Endothelial cell (in vitro differentiated cells): ENCODE measurements at regions not wholly inside any gene's neighbourhood (a gene's known extent, or its start where the extent isn't known, plus 50 kb on each side); places are given as distances from the start of the nearest gene placed in this dataset.

Experiments
- DNase-seq: peaks from one replicate; pipeline ENCODE4 v3.0.0; 2021; ENCODE audit warnings: low spot score
- H3K27ac Mint-ChIP-seq: one replicate; pipeline ENCODE4 v1.8.0; 2021; ENCODE audit warnings: mixed read lengths, inconsistent platforms; ENCODE audit not compliant: unreplicated experiment
- H3K27me3 Mint-ChIP-seq: one replicate; pipeline ENCODE4 v1.8.0; 2021; ENCODE audit warnings: mild to moderate bottlenecking, moderate library complexity, mixed read lengths, inconsistent platforms; ENCODE audit not compliant: unreplicated experiment
- H3K36me3 Mint-ChIP-seq: one replicate; pipeline ENCODE4 v1.8.0; 2021; ENCODE audit warnings: mild to moderate bottlenecking, low read depth, mixed read lengths, inconsistent platforms; ENCODE audit not compliant: unreplicated experiment
- H3K4me1 Mint-ChIP-seq: one replicate; pipeline ENCODE4 v1.8.0; 2021; ENCODE audit warnings: mild to moderate bottlenecking, mixed read lengths, inconsistent platforms; ENCODE audit not compliant: unreplicated experiment
- H3K4me3 Mint-ChIP-seq: one replicate; pipeline ENCODE4 v1.8.0; 2021; ENCODE audit warnings: mild to moderate bottlenecking, mixed read lengths, inconsistent platforms; ENCODE audit not compliant: unreplicated experiment
- H3K9me3 Mint-ChIP-seq: one replicate; pipeline ENCODE4 v1.8.0; 2021; ENCODE audit warnings: mixed read lengths, inconsistent platforms; ENCODE audit not compliant: unreplicated experiment
- TF ChIP-seq, protein P1 (sequence below): fragments of 200-600 bp; sonication (generic); IDR thresholded peaks from one replicate; pipeline ENCODE4 v1.5.0; 2021; ENCODE audit warnings: antibody characterized with exemption; ENCODE audit not compliant: unreplicated experiment

GRCh38 chr6:103995571-103995970 is 864.1 kb downstream of the HACE1 start:
- TF ChIP-seq, protein P1, sequence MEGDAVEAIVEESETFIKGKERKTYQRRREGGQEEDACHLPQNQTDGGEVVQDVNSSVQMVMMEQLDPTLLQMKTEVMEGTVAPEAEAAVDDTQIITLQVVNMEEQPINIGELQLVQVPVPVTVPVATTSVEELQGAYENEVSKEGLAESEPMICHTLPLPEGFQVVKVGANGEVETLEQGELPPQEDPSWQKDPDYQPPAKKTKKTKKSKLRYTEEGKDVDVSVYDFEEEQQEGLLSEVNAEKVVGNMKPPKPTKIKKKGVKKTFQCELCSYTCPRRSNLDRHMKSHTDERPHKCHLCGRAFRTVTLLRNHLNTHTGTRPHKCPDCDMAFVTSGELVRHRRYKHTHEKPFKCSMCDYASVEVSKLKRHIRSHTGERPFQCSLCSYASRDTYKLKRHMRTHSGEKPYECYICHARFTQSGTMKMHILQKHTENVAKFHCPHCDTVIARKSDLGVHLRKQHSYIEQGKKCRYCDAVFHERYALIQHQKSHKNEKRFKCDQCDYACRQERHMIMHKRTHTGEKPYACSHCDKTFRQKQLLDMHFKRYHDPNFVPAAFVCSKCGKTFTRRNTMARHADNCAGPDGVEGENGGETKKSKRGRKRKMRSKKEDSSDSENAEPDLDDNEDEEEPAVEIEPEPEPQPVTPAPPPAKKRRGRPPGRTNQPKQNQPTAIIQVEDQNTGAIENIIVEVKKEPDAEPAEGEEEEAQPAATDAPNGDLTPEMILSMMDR, result no peak
- H3K27ac Mint-ChIP-seq, result no peak overlapping the region
- no peak for DNase-seq
- H3K36me3 Mint-ChIP-seq, result no peaks in the 10 kb centered on the region
- peaks cover 4% of the 10 kb centered on the region for H3K9me3 Mint-ChIP-seq
- no peaks in the 10 kb centered on the region for H3K27me3 Mint-ChIP-seq
- no peaks in the 10 kb centered on the region for H3K4me1 Mint-ChIP-seq
- no peak overlapping the region for H3K4me3 Mint-ChIP-seq

- DNase-seq, result no peak
- no peaks in the 10 kb centered on the region for H3K27me3 Mint-ChIP-seq
- no peaks in the 10 kb centered on the region for H3K9me3 Mint-ChIP-seq
- no peaks in the 10 kb centered on the region for H3K36me3 Mint-ChIP-seq
- H3K4me3 Mint-ChIP-seq, result no peak overlapping the region
- no peak overlapping the region for H3K27ac Mint-ChIP-seq
- TF ChIP-seq, protein P1, result no peak
- H3K4me1 Mint-ChIP-seq, result no peaks in the 10 kb centered on the region
These were observed 875.9 kb downstream of the HACE1 start for GRCh38 chr6:103983860-103984259.

GRCh38 chr6:103983011-103983410 is 876.7 kb downstream of the HACE1 start:
- Mint-ChIP-seq H3K36me3 (no peaks in the 10 kb centered on the region), H3K4me3 (no peak overlapping the region), H3K27me3 (no peaks in the 10 kb centered on the region), H3K9me3 (no peaks in the 10 kb centered on the region), H3K4me1 (no peaks in the 10 kb centered on the region), H3K27ac (no peak overlapping the region)
- TF ChIP-seq, protein P1, result no peak
- DNase-seq, result no peak

GRCh38 chr6:103982574-103982973 is 877.1 kb downstream of the HACE1 start:
- no peak overlapping the region for H3K27ac Mint-ChIP-seq
- no peaks in the 10 kb centered on the region for H3K4me1 Mint-ChIP-seq
- TF ChIP-seq, protein P1, result no peak

GRCh38 chr6:103979308-103979707 is 880.4 kb downstream of the HACE1 start:
- H3K4me1 Mint-ChIP-seq, result no peaks in the 10 kb centered on the region
- no peaks in the 10 kb centered on the region for H3K27me3 Mint-ChIP-seq
- H3K27ac Mint-ChIP-seq, result no peak overlapping the region
- no peak for DNase-seq
- H3K9me3 Mint-ChIP-seq, result no peaks in the 10 kb centered on the region
- TF ChIP-seq, protein P1, result no peak
- no peaks in the 10 kb centered on the region for H3K36me3 Mint-ChIP-seq
- H3K4me3 Mint-ChIP-seq, result no peak overlapping the region

More at GRCh38 chr6:103982574-103982973, 877.1 kb downstream of the HACE1 start:
- no peak for DNase-seq
- no peak overlapping the region for H3K4me3 Mint-ChIP-seq
- H3K9me3 Mint-ChIP-seq, result no peaks in the 10 kb centered on the region
- no peaks in the 10 kb centered on the region for H3K36me3 Mint-ChIP-seq
- H3K27me3 Mint-ChIP-seq, result no peaks in the 10 kb centered on the region
